NB4 (cell line): ENCODE measurements at regions not wholly inside any gene's neighbourhood (a gene's known extent, or its start where the extent isn't known, plus 50 kb on each side); places are given as distances from the start of the nearest gene placed in this dataset.

ENCODE experiments used
- DNase-seq: peaks from one replicate; pipeline ENCODE4 v3.0.0; 2010; ENCODE audit warnings: low read depth
- H3K4me3 ChIP-seq: one replicate; pipeline ENCODE4 v1.5.1; 2011; ENCODE audit warnings: mild to moderate bottlenecking, low read depth, low read length, moderate library complexity
- CTCF ChIP-seq: IDR thresholded peaks from one replicate; pipeline ENCODE4 v1.5.1; 2012; ENCODE audit warnings: low read depth, low read length
- MAX ChIP-seq: IDR thresholded peaks from 2 replicates; pipeline ENCODE4 v1.6.1; 2011; ENCODE audit warnings: low read depth, low read length
- MYC ChIP-seq: IDR thresholded peaks from 2 replicates; pipeline ENCODE4 v1.6.1; 2011; ENCODE audit warnings: low read depth, low read length
- POLR2A ChIP-seq: IDR thresholded peaks from 2 replicates; pipeline ENCODE4 v1.6.1; 2011; ENCODE audit warnings: mild to moderate bottlenecking; ENCODE audit not compliant: insufficient read length; ENCODE audit errors: extremely low read depth

GRCh38 chrX:63869506-63869905 is 84.5 kb upstream of the ARHGEF9 start:
- TF ChIP-seq CTCF (no peak), MYC (no peak), POLR2A (no peak), MAX (no peak)
- no peak for DNase-seq
- H3K4me3 ChIP-seq, result no peak overlapping the region

GRCh38 chrX:63855896-63856295 is 70.9 kb upstream of the ARHGEF9 start:
- H3K4me3 ChIP-seq, result no peak overlapping the region
- DNase-seq, result no peak
- TF ChIP-seq MAX (no peak), MYC (no peak), POLR2A (no peak), CTCF (no peak)

GRCh38 chrX:63835361-63835760 is 50.3 kb upstream of the ARHGEF9 start:
- no peak for DNase-seq
- no peak overlapping the region for H3K4me3 ChIP-seq
- TF ChIP-seq MYC (no peak), MAX (no peak), CTCF (no peak)
